ENCODE measurements at regions not wholly inside any gene's neighbourhood (a gene's known extent, or its start where the extent isn't known, plus 50 kb on each side); places are given as distances from the start of the nearest gene placed in this dataset.
"Not testable (repeated sequence)": the region's sequence is repeated elsewhere in the genome, so short reads cannot be mapped to it uniquely, and the experiment has no call there.

DNA sequence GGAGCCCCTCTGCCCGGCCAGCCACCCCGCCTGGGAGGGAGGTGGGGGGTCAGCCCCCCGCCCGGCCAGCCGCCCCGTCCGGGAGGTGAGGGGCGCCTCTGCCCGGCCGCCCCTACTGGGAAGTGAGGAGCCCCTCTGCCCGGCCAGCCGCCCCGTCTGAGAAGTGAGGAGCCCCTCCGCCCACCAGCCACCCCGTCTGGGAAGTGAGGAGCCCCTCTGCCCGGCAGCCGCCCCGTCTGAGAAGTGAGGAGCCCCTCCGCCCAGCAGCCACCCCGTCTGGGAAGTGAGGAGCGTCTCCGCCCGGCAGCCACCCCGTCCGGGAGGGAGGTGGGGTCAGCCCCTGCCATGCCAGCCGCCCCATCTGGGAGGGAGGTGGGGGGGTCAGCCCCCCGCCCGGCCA is 102.8 kb downstream of the ID4 start:
- H3K36me3 ChIP-seq (ENCODE audit: control insufficient read depth in 1 of 2, insufficient read depth in 2 of 2, low read depth in 1 of 2, low read length in 2 of 2); H2BK120ac ChIP-seq (ENCODE audit: low read depth, low read length); H2AK5ac ChIP-seq (ENCODE audit: low read length, severe bottlenecking); H4K91ac ChIP-seq (ENCODE audit: low read length); H3K4me1 ChIP-seq (ENCODE audit: control insufficient read depth, insufficient read depth, low read depth, low read length); H3K9ac ChIP-seq (ENCODE audit: low read length); H2AFZ ChIP-seq (ENCODE audit: low read depth, low read length); H3K23ac ChIP-seq (ENCODE audit: low read length in 2 of 2); H3K14ac ChIP-seq (ENCODE audit: low read length in 2 of 2); H2BK12ac ChIP-seq (ENCODE audit: low read length in 2 of 2); H3K4me3 ChIP-seq (ENCODE audit: insufficient read depth in 1 of 2, low read depth in 1 of 2, low read length in 2 of 2); H3K18ac ChIP-seq (ENCODE audit: low read depth in 1 of 2, low read length in 2 of 2); H4K8ac ChIP-seq (ENCODE audit: low read length); H3K4me2 ChIP-seq (ENCODE audit: low read length, poor library complexity, severe bottlenecking); H3K27me3 ChIP-seq (ENCODE audit: control insufficient read depth in 1 of 2, insufficient read depth in 1 of 2, low read length in 2 of 2); H3K4ac ChIP-seq (ENCODE audit: low read depth in 1 of 2, low read length in 2 of 2); H3K9me3 ChIP-seq (ENCODE audit: control insufficient read depth, low read length); DNase-seq; H2BK5ac ChIP-seq (ENCODE audit: low read depth, low read length, poor library complexity, severe bottlenecking); H3K27ac ChIP-seq (ENCODE audit: low read length, poor library complexity, severe bottlenecking); H3K79me1 ChIP-seq (replicated peaks; ENCODE audit: low read length, poor library complexity, severe bottlenecking); H2BK15ac ChIP-seq (ENCODE audit: low read depth, poor library complexity, severe bottlenecking): not testable (repeated sequence)
- WGBS: 99% methylated on average over 7 of the region's 28 CpGs

DNA sequence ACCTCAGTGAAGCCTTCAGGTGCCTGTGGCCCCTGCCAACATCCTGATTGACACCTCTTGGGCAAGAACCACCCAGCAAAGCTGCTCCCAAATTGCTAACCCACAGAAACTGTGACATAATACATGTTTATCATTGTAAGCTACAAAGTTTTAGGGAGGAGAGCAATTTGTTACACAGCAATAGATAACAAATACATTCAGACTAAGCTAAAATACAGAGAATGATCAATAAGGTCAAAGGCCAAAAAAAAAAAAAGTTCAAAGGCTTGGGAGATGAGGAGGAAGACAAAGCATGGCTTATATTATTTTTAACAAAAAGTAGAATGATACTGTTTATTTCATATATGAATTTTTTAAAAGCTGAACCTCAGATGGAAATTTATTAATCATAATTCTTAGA is 105.9 kb downstream of the ID4 start:
- no peaks in the 10 kb centered on the region for H3K27me3 ChIP-seq (ENCODE audit: control insufficient read depth in 1 of 2, insufficient read depth in 1 of 2, low read length in 2 of 2)
- H4K91ac ChIP-seq (ENCODE audit: low read length): no peak overlapping the region
- H3K27ac ChIP-seq (ENCODE audit: low read length, poor library complexity, severe bottlenecking): no peak overlapping the region
- no peak overlapping the region for H3K14ac ChIP-seq (ENCODE audit: low read length in 2 of 2)
- H2BK5ac ChIP-seq (ENCODE audit: low read depth, low read length, poor library complexity, severe bottlenecking): no peak overlapping the region
- no peaks in the 10 kb centered on the region for H3K4me1 ChIP-seq (ENCODE audit: control insufficient read depth, insufficient read depth, low read depth, low read length)
- H2BK12ac ChIP-seq (ENCODE audit: low read length in 2 of 2): no peak overlapping the region
- DNase-seq: no peak
- H2AFZ ChIP-seq (ENCODE audit: low read depth, low read length): no peak overlapping the region
- no peak overlapping the region for H4K8ac ChIP-seq (ENCODE audit: low read length)
- H3K79me1 ChIP-seq (replicated peaks; ENCODE audit: low read length, poor library complexity, severe bottlenecking): no peaks in the 10 kb centered on the region
- H2BK15ac ChIP-seq (ENCODE audit: low read depth, poor library complexity, severe bottlenecking): no peak overlapping the region
- no peak overlapping the region for H3K23ac ChIP-seq (ENCODE audit: low read length in 2 of 2)
- H2BK120ac ChIP-seq (ENCODE audit: low read depth, low read length): no peak overlapping the region
- no peaks in the 10 kb centered on the region for H3K36me3 ChIP-seq (ENCODE audit: control insufficient read depth in 1 of 2, insufficient read depth in 2 of 2, low read depth in 1 of 2, low read length in 2 of 2)
- no peaks in the 10 kb centered on the region for H3K9me3 ChIP-seq (ENCODE audit: control insufficient read depth, low read length)
- no peak overlapping the region for H3K18ac ChIP-seq (ENCODE audit: low read depth in 1 of 2, low read length in 2 of 2)
- no peak overlapping the region for H3K4ac ChIP-seq (ENCODE audit: low read depth in 1 of 2, low read length in 2 of 2)
- H3K4me2 ChIP-seq (ENCODE audit: low read length, poor library complexity, severe bottlenecking): no peak overlapping the region
- no peak overlapping the region for H3K9ac ChIP-seq (ENCODE audit: low read length)
- no peak overlapping the region for H3K4me3 ChIP-seq (ENCODE audit: insufficient read depth in 1 of 2, low read depth in 1 of 2, low read length in 2 of 2)
- H2AK5ac ChIP-seq (ENCODE audit: low read length, severe bottlenecking): no peak overlapping the region

DNA sequence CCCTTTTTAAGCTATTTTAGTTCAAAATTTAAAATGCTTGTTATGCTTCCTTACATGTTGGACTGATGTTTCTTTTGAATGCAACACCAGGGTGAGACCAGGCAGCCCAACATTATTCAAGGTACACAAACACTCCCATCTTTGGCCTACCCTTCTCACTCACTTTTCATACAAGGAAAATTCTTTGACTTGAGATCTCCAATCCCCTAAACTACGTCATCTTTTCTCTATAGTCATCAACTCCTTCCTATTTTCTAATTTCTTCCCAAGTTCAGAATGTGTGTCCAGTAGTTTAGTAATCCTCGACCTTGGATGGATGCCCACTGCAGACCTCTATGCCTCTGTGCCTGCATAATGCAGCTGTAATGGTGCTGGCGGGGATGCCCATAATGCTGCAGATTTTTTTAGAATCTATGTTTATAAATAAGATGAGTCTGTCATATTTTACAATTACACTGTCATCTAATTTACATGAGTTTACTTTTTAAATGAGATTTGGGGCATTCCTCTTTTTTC is 108.7 kb downstream of the ID4 start:
- Histone ChIP-seq H2BK12ac (ENCODE audit: low read length in 2 of 2) (no peak overlapping the region), H2BK5ac (ENCODE audit: low read depth, low read length, poor library complexity, severe bottlenecking) (no peak overlapping the region), H3K9ac (ENCODE audit: low read length) (peak overlapping the region; percentile 25), H3K36me3 (ENCODE audit: control insufficient read depth in 1 of 2, insufficient read depth in 2 of 2, low read depth in 1 of 2, low read length in 2 of 2) (no peaks in the 10 kb centered on the region), H2AK5ac (ENCODE audit: low read length, severe bottlenecking) (no peak overlapping the region), H4K8ac (ENCODE audit: low read length) (no peak overlapping the region), H3K4ac (ENCODE audit: low read depth in 1 of 2, low read length in 2 of 2) (no peak overlapping the region), H3K27me3 (ENCODE audit: control insufficient read depth in 1 of 2, insufficient read depth in 1 of 2, low read length in 2 of 2) (no peaks in the 10 kb centered on the region), H2BK120ac (ENCODE audit: low read depth, low read length) (no peak overlapping the region), H3K4me3 (ENCODE audit: insufficient read depth in 1 of 2, low read depth in 1 of 2, low read length in 2 of 2) (no peak overlapping the region), H3K18ac (ENCODE audit: low read depth in 1 of 2, low read length in 2 of 2) (no peak overlapping the region), H3K79me1 (replicated peaks; ENCODE audit: low read length, poor library complexity, severe bottlenecking) (no peaks in the 10 kb centered on the region), H2BK15ac (ENCODE audit: low read depth, poor library complexity, severe bottlenecking) (no peak overlapping the region), H4K91ac (ENCODE audit: low read length) (no peak overlapping the region), H3K4me1 (ENCODE audit: control insufficient read depth, insufficient read depth, low read depth, low read length) (no peaks in the 10 kb centered on the region), H3K23ac (ENCODE audit: low read length in 2 of 2) (no peak overlapping the region), H2AFZ (ENCODE audit: low read depth, low read length) (no peak overlapping the region), H3K27ac (ENCODE audit: low read length, poor library complexity, severe bottlenecking) (no peak overlapping the region), H3K4me2 (ENCODE audit: low read length, poor library complexity, severe bottlenecking) (no peak overlapping the region), H3K14ac (ENCODE audit: low read length in 2 of 2) (no peak overlapping the region), H3K9me3 (ENCODE audit: control insufficient read depth, low read length) (peaks cover 10% of the 10 kb centered on the region)
- DNase-seq: no peak
- WGBS: 43% methylated on average over 2 of the region's 3 CpGs

GRCh38 chr6:19949155-19949554 is 112.0 kb downstream of the ID4 start:
- no peaks in the 10 kb centered on the region for H3K27me3 ChIP-seq (ENCODE audit: control insufficient read depth in 1 of 2, insufficient read depth in 1 of 2, low read length in 2 of 2)
- no peak for DNase-seq
- H3K9me3 ChIP-seq (ENCODE audit: control insufficient read depth, low read length): peaks cover 19% of the 10 kb centered on the region
- no peak overlapping the region for H2BK15ac ChIP-seq (ENCODE audit: low read depth, poor library complexity, severe bottlenecking)
- H2BK120ac ChIP-seq (ENCODE audit: low read depth, low read length): no peak overlapping the region
- H3K36me3 ChIP-seq (ENCODE audit: control insufficient read depth in 1 of 2, insufficient read depth in 2 of 2, low read depth in 1 of 2, low read length in 2 of 2): no peaks in the 10 kb centered on the region
- WGBS: no CpG with 5 or more reads among the region's 1 CpG
- no peak overlapping the region for H2AFZ ChIP-seq (ENCODE audit: low read depth, low read length)
- no peak overlapping the region for H4K91ac ChIP-seq (ENCODE audit: low read length)
- H3K4ac ChIP-seq (ENCODE audit: low read depth in 1 of 2, low read length in 2 of 2): no peak overlapping the region
- no peak overlapping the region for H3K4me3 ChIP-seq (ENCODE audit: insufficient read depth in 1 of 2, low read depth in 1 of 2, low read length in 2 of 2)
- no peak overlapping the region for H3K23ac ChIP-seq (ENCODE audit: low read length in 2 of 2)
- no peak overlapping the region for H3K18ac ChIP-seq (ENCODE audit: low read depth in 1 of 2, low read length in 2 of 2)
- no peak overlapping the region for H2BK12ac ChIP-seq (ENCODE audit: low read length in 2 of 2)
- H3K79me1 ChIP-seq (replicated peaks; ENCODE audit: low read length, poor library complexity, severe bottlenecking): no peaks in the 10 kb centered on the region
- no peaks in the 10 kb centered on the region for H3K4me1 ChIP-seq (ENCODE audit: control insufficient read depth, insufficient read depth, low read depth, low read length)
- H3K14ac ChIP-seq (ENCODE audit: low read length in 2 of 2): no peak overlapping the region
- no peak overlapping the region for H2BK5ac ChIP-seq (ENCODE audit: low read depth, low read length, poor library complexity, severe bottlenecking)
- no peak overlapping the region for H3K9ac ChIP-seq (ENCODE audit: low read length)
- no peak overlapping the region for H3K4me2 ChIP-seq (ENCODE audit: low read length, poor library complexity, severe bottlenecking)
- no peak overlapping the region for H4K8ac ChIP-seq (ENCODE audit: low read length)
- H2AK5ac ChIP-seq (ENCODE audit: low read length, severe bottlenecking): no peak overlapping the region
- H3K27ac ChIP-seq (ENCODE audit: low read length, poor library complexity, severe bottlenecking): no peak overlapping the region
